Neural cell (in vitro differentiated cells): ENCODE measurements at regions not wholly inside any gene's neighbourhood (a gene's known extent, or its start where the extent isn't known, plus 50 kb on each side); places are given as distances from the start of the nearest gene placed in this dataset.

Experiments used
- H2AFZ ChIP-seq: fragments of 200-600, 300-800 bp; sonication (generic), shearing (Covaris generic); 2 replicates; pipeline ENCODE4 v1.6.0; 2014; ENCODE audit warnings: low read depth, mild to moderate bottlenecking, antibody characterized with exemption, low read length, moderate library complexity
- H3F3A ChIP-seq: fragments of 200-600 bp; shearing (Covaris generic); 2 replicates; pipeline ENCODE4 v1.6.1; 2016; ENCODE audit warnings: mild to moderate bottlenecking, moderate library complexity, mixed read lengths, antibody characterized with exemption, low read length; ENCODE audit not compliant: insufficient read depth, poor library complexity, severe bottlenecking
- H3K27ac ChIP-seq: fragments of 200-600, 300-800 bp; sonication (generic), shearing (Covaris generic); 2 replicates; pipeline ENCODE4 v1.5.1; 2014; ENCODE audit warnings: mild to moderate bottlenecking, low read length, moderate library complexity
- H3K27me3 ChIP-seq: fragments of 300-800, 200-600 bp; sonication (generic), shearing (Covaris generic); 2 replicates; pipeline ENCODE4 v1.6.0; 2014; ENCODE audit warnings: mild to moderate bottlenecking, low read depth, low read length, moderate library complexity; ENCODE audit not compliant: insufficient read depth
- H3K36me3 ChIP-seq: fragments of 300-800, 200-600 bp; sonication (generic), shearing (Covaris generic); 2 replicates; pipeline ENCODE4 v1.5.1; 2014; ENCODE audit warnings: mild to moderate bottlenecking, antibody characterized with exemption, low read length, moderate library complexity; ENCODE audit not compliant: insufficient read depth
- H3K4me2 ChIP-seq: fragments of 300-800, 200-600 bp; sonication (generic), shearing (Covaris generic); 2 replicates; pipeline ENCODE4 v1.6.0; 2014; ENCODE audit warnings: mild to moderate bottlenecking, low read length
- H3K4me3 ChIP-seq: fragments of 300-800, 200-600 bp; sonication (generic), shearing (Covaris generic); 2 replicates; pipeline ENCODE4 v1.5.1; 2014; ENCODE audit warnings: mild to moderate bottlenecking, low read length, moderate library complexity
- H3K79me2 ChIP-seq: fragments of 200-600 bp; shearing (Covaris generic); replicated peaks from 2 replicates; pipeline ENCODE4 v1.6.0; 2014; ENCODE audit warnings: mild to moderate bottlenecking, low read length, moderate library complexity; ENCODE audit not compliant: insufficient read depth
- H3K9ac ChIP-seq: fragments of 300-800, 200-600 bp; sonication (generic), shearing (Covaris generic); 2 replicates; pipeline ENCODE4 v1.6.1; 2016; ENCODE audit warnings: mild to moderate bottlenecking, low read length, mixed read lengths
- H3K9me2 ChIP-seq: fragments of 200-600 bp; shearing (Covaris generic); 2 replicates; pipeline ENCODE4 v1.6.1; 2016; ENCODE audit warnings: mild to moderate bottlenecking, low read length, mixed read lengths; ENCODE audit not compliant: insufficient read depth
- H3K9me3 ChIP-seq: fragments of 200-600, 300-800 bp; sonication (generic), shearing (Covaris generic); 2 replicates; pipeline ENCODE4 v1.6.1; 2016; ENCODE audit warnings: mild to moderate bottlenecking, mixed run types, low read length, moderate library complexity, mixed read lengths
- H4K20me1 ChIP-seq: fragments of 200-600 bp; shearing (Covaris generic); 2 replicates; pipeline ENCODE4 v1.6.1; 2016; ENCODE audit warnings: mild to moderate bottlenecking, mixed run types; ENCODE audit not compliant: insufficient read depth
- EP300 ChIP-seq: fragments of 450-650 bp; conservative IDR thresholded peaks from 2 replicates; pipeline ENCODE4 v1.6.1; 2014; ENCODE audit warnings: antibody characterized with exemption, mild to moderate bottlenecking, moderate library complexity; ENCODE audit not compliant: poor library complexity, severe bottlenecking
- EZH2 ChIP-seq: fragments of 200-600, 300-800 bp; shearing (Covaris generic), sonication (generic); IDR thresholded peaks from 2 replicates; pipeline ENCODE4 v1.6.1; 2014; ENCODE audit warnings: antibody characterized with exemption, low read length, borderline replicate concordance, mild to moderate bottlenecking; ENCODE audit not compliant: insufficient read depth, poor library complexity, severe bottlenecking
- MXI1 ChIP-seq: fragments of 450-650 bp; conservative IDR thresholded peaks from 2 replicates; pipeline ENCODE4 v1.6.1; 2014; ENCODE audit warnings: antibody characterized with exemption, mild to moderate bottlenecking; ENCODE audit not compliant: poor library complexity, severe bottlenecking
- POLR2AphosphoS5 ChIP-seq: IDR thresholded peaks from 2 replicates; pipeline ENCODE4 v1.6.1; 2012
- RAD21 ChIP-seq: fragments of 450-650 bp; conservative IDR thresholded peaks from 2 replicates; pipeline ENCODE4 v1.6.1; 2014; ENCODE audit warnings: antibody characterized with exemption, mild to moderate bottlenecking, moderate library complexity
- SMC3 ChIP-seq: fragments of 450-650 bp; conservative IDR thresholded peaks from 2 replicates; pipeline ENCODE4 v1.6.1; 2014; ENCODE audit warnings: antibody characterized with exemption, mild to moderate bottlenecking, moderate library complexity; ENCODE audit not compliant: poor library complexity
- TAF1 ChIP-seq: IDR thresholded peaks from 2 replicates; pipeline ENCODE4 v1.6.1; 2012; ENCODE audit warnings: low read depth
- TF ChIP-seq, protein P1 (sequence below): IDR thresholded peaks from 2 replicates; pipeline ENCODE4 v1.6.1; 2012; ENCODE audit warnings: borderline replicate concordance
- TF ChIP-seq, protein P2 (sequence below): fragments of 450-650 bp; IDR thresholded peaks from 2 replicates; pipeline ENCODE4 v1.5.1; 2014; ENCODE audit warnings: antibody characterized with exemption, mild to moderate bottlenecking, moderate library complexity; ENCODE audit not compliant: poor library complexity, severe bottlenecking

DNA sequence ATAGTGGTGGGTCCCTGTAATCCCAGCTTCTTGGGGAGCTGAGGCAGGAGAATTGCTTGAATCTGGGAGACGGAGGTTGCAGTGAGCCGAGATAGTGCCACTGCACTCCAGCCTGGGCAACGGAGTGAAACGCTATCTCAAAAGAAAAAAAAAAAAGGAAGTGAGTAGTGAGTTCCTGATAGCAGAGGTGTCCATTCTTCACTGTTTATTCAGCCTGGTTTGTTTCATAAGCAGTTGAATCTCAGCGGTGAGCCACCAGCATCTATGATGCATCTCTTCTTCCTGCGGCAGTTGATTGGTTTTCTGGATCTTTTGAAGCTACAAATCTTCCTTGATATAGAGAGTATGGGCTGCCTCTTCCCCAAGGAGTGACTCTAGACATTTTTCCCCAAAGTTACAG lies 316.1 kb upstream of the MTPN start:
- no peak overlapping the region for H3K27ac ChIP-seq
- no peaks in the 10 kb centered on the region for H3K36me3 ChIP-seq
- H2AFZ ChIP-seq, result no peak overlapping the region
- H3K27me3 ChIP-seq, result no peaks in the 10 kb centered on the region
- no peak for TF ChIP-seq SMC3
- no peak for TF ChIP-seq RAD21
- TF ChIP-seq MXI1, result no peak
- no peak for TF ChIP-seq POLR2AphosphoS5
- no peak for TF ChIP-seq EZH2
- TF ChIP-seq, protein P1, sequence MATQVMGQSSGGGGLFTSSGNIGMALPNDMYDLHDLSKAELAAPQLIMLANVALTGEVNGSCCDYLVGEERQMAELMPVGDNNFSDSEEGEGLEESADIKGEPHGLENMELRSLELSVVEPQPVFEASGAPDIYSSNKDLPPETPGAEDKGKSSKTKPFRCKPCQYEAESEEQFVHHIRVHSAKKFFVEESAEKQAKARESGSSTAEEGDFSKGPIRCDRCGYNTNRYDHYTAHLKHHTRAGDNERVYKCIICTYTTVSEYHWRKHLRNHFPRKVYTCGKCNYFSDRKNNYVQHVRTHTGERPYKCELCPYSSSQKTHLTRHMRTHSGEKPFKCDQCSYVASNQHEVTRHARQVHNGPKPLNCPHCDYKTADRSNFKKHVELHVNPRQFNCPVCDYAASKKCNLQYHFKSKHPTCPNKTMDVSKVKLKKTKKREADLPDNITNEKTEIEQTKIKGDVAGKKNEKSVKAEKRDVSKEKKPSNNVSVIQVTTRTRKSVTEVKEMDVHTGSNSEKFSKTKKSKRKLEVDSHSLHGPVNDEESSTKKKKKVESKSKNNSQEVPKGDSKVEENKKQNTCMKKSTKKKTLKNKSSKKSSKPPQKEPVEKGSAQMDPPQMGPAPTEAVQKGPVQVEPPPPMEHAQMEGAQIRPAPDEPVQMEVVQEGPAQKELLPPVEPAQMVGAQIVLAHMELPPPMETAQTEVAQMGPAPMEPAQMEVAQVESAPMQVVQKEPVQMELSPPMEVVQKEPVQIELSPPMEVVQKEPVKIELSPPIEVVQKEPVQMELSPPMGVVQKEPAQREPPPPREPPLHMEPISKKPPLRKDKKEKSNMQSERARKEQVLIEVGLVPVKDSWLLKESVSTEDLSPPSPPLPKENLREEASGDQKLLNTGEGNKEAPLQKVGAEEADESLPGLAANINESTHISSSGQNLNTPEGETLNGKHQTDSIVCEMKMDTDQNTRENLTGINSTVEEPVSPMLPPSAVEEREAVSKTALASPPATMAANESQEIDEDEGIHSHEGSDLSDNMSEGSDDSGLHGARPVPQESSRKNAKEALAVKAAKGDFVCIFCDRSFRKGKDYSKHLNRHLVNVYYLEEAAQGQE, result no peak
- TF ChIP-seq TAF1, result no peak
- no peaks in the 10 kb centered on the region for H3K9me3 ChIP-seq
- H3F3A ChIP-seq, result no peaks in the 10 kb centered on the region
- H3K4me3 ChIP-seq, result no peak overlapping the region
- no peak overlapping the region for H3K9ac ChIP-seq
- H3K4me2 ChIP-seq, result no peak overlapping the region
- H3K79me2 ChIP-seq, result no peaks in the 10 kb centered on the region
- H3K9me2 ChIP-seq, result no peaks in the 10 kb centered on the region
- H4K20me1 ChIP-seq, result no peaks in the 10 kb centered on the region

- no peaks in the 10 kb centered on the region for H3K9me2 ChIP-seq
- H3K27ac ChIP-seq, result no peak overlapping the region
- no peak overlapping the region for H3K4me3 ChIP-seq
- no peaks in the 10 kb centered on the region for H3K79me2 ChIP-seq
- H3K4me2 ChIP-seq, result no peak overlapping the region
- H3K36me3 ChIP-seq, result no peaks in the 10 kb centered on the region
- H3K9me3 ChIP-seq, result no peaks in the 10 kb centered on the region
- no peak overlapping the region for H3K9ac ChIP-seq
- H2AFZ ChIP-seq, result no peak overlapping the region
- no peaks in the 10 kb centered on the region for H4K20me1 ChIP-seq
- no peaks in the 10 kb centered on the region for H3F3A ChIP-seq
- no peak for TF ChIP-seq TAF1
- TF ChIP-seq POLR2AphosphoS5, result no peak
- TF ChIP-seq SMC3, result no peak
- TF ChIP-seq, protein P1, result no peak
- TF ChIP-seq EP300, result no peak
- TF ChIP-seq, protein P2, sequence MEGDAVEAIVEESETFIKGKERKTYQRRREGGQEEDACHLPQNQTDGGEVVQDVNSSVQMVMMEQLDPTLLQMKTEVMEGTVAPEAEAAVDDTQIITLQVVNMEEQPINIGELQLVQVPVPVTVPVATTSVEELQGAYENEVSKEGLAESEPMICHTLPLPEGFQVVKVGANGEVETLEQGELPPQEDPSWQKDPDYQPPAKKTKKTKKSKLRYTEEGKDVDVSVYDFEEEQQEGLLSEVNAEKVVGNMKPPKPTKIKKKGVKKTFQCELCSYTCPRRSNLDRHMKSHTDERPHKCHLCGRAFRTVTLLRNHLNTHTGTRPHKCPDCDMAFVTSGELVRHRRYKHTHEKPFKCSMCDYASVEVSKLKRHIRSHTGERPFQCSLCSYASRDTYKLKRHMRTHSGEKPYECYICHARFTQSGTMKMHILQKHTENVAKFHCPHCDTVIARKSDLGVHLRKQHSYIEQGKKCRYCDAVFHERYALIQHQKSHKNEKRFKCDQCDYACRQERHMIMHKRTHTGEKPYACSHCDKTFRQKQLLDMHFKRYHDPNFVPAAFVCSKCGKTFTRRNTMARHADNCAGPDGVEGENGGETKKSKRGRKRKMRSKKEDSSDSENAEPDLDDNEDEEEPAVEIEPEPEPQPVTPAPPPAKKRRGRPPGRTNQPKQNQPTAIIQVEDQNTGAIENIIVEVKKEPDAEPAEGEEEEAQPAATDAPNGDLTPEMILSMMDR, result no peak
- no peak for TF ChIP-seq MXI1
- no peak for TF ChIP-seq RAD21
- no peak for TF ChIP-seq EZH2
- H3K27me3 ChIP-seq, result no peaks in the 10 kb centered on the region
Measured at GRCh38 chr7:136292365-136292764, 315.2 kb upstream of the MTPN start.
